ENCODE measurements at regions not wholly inside any gene's neighbourhood (a gene's known extent, or its start where the extent isn't known, plus 50 kb on each side); places are given as distances from the start of the nearest gene placed in this dataset.
A peak's percentile ranks its signal among the peaks of the same experiment; 100 is the strongest.

DNA sequence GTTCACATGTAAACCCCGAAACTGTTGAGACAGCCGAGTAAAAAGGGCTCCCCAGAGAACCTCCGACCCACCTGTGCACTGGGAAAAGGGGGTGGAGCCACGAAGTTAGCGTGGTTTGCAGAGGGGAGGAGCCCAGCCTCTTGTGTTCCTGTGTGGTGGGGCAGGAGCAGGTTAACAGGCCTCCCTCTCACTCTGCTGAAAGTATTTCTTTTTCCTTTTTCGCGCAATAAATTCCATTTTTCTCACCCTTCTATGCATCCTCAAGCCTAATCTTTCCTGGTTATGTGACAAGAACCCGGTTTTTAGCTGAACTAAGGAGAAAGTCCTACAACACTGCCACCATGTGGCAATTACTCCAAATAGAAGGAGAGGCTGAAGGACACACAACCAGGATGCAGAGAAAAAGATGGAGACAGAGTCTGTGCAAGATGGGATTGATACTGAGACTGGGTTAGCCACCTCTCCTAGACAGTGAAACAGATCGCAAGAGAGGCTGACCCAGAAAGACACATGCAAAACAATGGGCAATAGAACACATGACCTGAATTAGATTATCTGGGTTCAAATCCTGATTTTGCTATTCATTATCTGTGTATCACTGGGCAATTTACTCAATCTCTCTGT lies 168.7 kb upstream of the PRSS16 start (continued):
- TF ChIP-seq ZNF766 (CRISPR knock-in tag; IDR thresholded peaks at IDR 0.05; ENCODE audit: borderline replicate concordance) (0 out of 2 replicates have a peak, but pooled peaks have one; percentile 59), ISX (CRISPR knock-in tag; conservative IDR thresholded peaks at IDR 0.05) (no peak), NFIC (IDR thresholded peaks at IDR 0.05; ENCODE audit: low read length) (no peak), ZBTB42 (CRISPR knock-in tag; IDR thresholded peaks at IDR 0.05) (no peak), HDAC1 (CRISPR knock-in tag; IDR thresholded peaks at IDR 0.05) (0 out of 2 replicates have a peak, but pooled peaks have one; percentile 26), DR1 (CRISPR knock-in tag; IDR thresholded peaks at IDR 0.05) (no peak), ZNF850 (CRISPR knock-in tag; conservative IDR thresholded peaks at IDR 0.05) (no peak), HDAC6 (IDR thresholded peaks at IDR 0.05; ENCODE audit: low read depth, low read length) (no peak), ZBTB7B (CRISPR knock-in tag; IDR thresholded peaks at IDR 0.05) (no peak), GPN1 (CRISPR knock-in tag; IDR thresholded peaks at IDR 0.05; ENCODE audit: borderline replicate concordance) (no peak), RXRB (CRISPR knock-in tag; IDR thresholded peaks at IDR 0.05; ENCODE audit: borderline replicate concordance) (peak; percentile 52; the same call in 1 of the 2 replicates), ZC3H13 (CRISPR knock-in tag; IDR thresholded peaks at IDR 0.05) (no peak)
- TF ChIP-seq, protein P1, sequence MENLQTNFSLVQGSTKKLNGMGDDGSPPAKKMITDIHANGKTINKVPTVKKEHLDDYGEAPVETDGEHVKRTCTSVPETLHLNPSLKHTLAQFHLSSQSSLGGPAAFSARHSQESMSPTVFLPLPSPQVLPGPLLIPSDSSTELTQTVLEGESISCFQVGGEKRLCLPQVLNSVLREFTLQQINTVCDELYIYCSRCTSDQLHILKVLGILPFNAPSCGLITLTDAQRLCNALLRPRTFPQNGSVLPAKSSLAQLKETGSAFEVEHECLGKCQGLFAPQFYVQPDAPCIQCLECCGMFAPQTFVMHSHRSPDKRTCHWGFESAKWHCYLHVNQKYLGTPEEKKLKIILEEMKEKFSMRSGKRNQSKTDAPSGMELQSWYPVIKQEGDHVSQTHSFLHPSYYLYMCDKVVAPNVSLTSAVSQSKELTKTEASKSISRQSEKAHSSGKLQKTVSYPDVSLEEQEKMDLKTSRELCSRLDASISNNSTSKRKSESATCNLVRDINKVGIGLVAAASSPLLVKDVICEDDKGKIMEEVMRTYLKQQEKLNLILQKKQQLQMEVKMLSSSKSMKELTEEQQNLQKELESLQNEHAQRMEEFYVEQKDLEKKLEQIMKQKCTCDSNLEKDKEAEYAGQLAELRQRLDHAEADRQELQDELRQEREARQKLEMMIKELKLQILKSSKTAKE (CRISPR knock-in tag; IDR thresholded peaks at IDR 0.05; ENCODE audit: borderline replicate concordance): no peak
- TF ChIP-seq, protein P2, sequence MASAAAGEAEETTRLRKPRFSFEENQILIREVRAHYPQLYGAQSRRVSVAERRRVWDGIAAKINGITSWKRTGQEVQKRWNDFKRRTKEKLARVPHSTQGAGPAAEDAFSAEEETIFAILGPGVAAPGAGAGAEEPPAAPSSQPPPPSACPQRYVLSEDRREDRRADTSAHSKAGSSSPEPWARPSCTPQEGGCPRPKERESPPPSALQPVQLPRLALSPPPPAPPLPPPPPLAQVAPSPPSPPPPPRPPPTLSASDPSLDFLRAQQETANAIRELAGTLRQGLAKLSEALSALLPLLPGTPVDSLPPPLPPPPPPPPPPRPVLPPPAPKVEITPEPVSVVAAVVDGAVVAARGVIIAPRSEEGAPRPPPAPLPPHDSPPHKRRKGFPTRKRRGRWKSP (CRISPR knock-in tag; IDR thresholded peaks at IDR 0.05): no peak
- TF ChIP-seq, protein P3, sequence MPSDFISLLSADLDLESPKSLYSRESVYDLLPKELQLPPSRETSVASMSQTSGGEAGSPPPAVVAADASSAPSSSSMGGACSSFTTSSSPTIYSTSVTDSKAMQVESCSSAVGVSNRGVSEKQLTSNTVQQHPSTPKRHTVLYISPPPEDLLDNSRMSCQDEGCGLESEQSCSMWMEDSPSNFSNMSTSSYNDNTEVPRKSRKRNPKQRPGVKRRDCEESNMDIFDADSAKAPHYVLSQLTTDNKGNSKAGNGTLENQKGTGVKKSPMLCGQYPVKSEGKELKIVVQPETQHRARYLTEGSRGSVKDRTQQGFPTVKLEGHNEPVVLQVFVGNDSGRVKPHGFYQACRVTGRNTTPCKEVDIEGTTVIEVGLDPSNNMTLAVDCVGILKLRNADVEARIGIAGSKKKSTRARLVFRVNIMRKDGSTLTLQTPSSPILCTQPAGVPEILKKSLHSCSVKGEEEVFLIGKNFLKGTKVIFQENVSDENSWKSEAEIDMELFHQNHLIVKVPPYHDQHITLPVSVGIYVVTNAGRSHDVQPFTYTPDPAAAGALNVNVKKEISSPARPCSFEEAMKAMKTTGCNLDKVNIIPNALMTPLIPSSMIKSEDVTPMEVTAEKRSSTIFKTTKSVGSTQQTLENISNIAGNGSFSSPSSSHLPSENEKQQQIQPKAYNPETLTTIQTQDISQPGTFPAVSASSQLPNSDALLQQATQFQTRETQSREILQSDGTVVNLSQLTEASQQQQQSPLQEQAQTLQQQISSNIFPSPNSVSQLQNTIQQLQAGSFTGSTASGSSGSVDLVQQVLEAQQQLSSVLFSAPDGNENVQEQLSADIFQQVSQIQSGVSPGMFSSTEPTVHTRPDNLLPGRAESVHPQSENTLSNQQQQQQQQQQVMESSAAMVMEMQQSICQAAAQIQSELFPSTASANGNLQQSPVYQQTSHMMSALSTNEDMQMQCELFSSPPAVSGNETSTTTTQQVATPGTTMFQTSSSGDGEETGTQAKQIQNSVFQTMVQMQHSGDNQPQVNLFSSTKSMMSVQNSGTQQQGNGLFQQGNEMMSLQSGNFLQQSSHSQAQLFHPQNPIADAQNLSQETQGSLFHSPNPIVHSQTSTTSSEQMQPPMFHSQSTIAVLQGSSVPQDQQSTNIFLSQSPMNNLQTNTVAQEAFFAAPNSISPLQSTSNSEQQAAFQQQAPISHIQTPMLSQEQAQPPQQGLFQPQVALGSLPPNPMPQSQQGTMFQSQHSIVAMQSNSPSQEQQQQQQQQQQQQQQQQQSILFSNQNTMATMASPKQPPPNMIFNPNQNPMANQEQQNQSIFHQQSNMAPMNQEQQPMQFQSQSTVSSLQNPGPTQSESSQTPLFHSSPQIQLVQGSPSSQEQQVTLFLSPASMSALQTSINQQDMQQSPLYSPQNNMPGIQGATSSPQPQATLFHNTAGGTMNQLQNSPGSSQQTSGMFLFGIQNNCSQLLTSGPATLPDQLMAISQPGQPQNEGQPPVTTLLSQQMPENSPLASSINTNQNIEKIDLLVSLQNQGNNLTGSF (CRISPR knock-in tag; IDR thresholded peaks at IDR 0.05): no peak
- TF ChIP-seq, protein P4, sequence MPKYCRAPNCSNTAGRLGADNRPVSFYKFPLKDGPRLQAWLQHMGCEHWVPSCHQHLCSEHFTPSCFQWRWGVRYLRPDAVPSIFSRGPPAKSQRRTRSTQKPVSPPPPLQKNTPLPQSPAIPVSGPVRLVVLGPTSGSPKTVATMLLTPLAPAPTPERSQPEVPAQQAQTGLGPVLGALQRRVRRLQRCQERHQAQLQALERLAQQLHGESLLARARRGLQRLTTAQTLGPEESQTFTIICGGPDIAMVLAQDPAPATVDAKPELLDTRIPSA (CRISPR knock-in tag; IDR thresholded peaks at IDR 0.05; ENCODE audit: borderline replicate concordance): no peak
- TF ChIP-seq, protein P5, sequence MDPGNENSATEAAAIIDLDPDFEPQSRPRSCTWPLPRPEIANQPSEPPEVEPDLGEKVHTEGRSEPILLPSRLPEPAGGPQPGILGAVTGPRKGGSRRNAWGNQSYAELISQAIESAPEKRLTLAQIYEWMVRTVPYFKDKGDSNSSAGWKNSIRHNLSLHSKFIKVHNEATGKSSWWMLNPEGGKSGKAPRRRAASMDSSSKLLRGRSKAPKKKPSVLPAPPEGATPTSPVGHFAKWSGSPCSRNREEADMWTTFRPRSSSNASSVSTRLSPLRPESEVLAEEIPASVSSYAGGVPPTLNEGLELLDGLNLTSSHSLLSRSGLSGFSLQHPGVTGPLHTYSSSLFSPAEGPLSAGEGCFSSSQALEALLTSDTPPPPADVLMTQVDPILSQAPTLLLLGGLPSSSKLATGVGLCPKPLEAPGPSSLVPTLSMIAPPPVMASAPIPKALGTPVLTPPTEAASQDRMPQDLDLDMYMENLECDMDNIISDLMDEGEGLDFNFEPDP (CRISPR knock-in tag; conservative IDR thresholded peaks at IDR 0.05): no peak
- TF ChIP-seq, protein P6, sequence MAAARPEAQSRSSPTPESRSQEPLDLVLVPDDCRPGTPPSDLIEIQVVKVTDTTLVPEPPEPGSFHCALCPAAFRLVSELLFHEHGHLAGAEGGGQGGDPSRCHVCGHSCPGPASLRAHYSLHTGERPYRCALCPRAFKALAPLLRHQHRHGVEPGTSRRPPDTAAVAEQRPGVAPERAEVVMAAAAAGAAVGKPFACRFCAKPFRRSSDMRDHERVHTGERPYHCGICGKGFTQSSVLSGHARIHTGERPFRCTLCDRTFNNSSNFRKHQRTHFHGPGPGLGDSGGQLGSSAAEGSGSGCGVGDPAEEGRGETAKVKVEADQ (CRISPR knock-in tag; IDR thresholded peaks at IDR 0.05; ENCODE audit: borderline replicate concordance): no peak

All from HepG2 (cell line).